Adrenal gland (tissue), 9 donors: ENCODE measurements at regions not wholly inside any gene's neighbourhood (a gene's known extent, or its start where the extent isn't known, plus 50 kb on each side); places are given as distances from the start of the nearest gene placed in this dataset.

ENCODE experiments used
- DNase-seq, 7 donors: peaks; one replicate each; pipeline ENCODE4 v3.0.0-alpha.2; 2019 to 2020
- H3K27ac ChIP-seq, 5 donors: fragments of 200-600 bp; sonication (generic) in 4 of 5; 1 replicate in 3 of 5; 2 replicates in 2 of 5; pipeline versions ENCODE4 v1.5.1 to v1.8.0; 2016 to 2020; ENCODE audit warnings: mild to moderate bottlenecking in 1 of 5
- H3K27me3 ChIP-seq: fragments of 200-600 bp; 2 replicates; pipeline ENCODE4 v1.8.0; 2021
- H3K36me3 ChIP-seq, 2 donors: fragments of 200-600 bp; replicated peaks in 1 of 2; 1 replicate in 1 of 2; 2 replicates in 1 of 2; pipeline versions ENCODE4 v1.5.1 to v1.8.0; 2018 to 2022
- H3K4me1 ChIP-seq, 2 donors: fragments of 200-600 bp; replicated peaks in 1 of 2; 1 replicate in 1 of 2; 2 replicates in 1 of 2; pipeline versions ENCODE4 v1.5.1 to v1.8.0; 2018 to 2021
- H3K4me3 ChIP-seq, 4 donors: fragments of 200-600 bp; sonication (generic) in 3 of 4; one replicate each; pipeline ENCODE4 v1.5.1; 2016 to 2018
- H3K9me3 ChIP-seq, 3 donors: fragments of 200-600 bp; sonication (generic) in 1 of 3; replicated peaks in 1 of 3; 1 replicate in 2 of 3; 2 replicates in 1 of 3; pipeline versions ENCODE4 v1.5.1 to v1.8.0; 2016 to 2021
- POLR2A ChIP-seq, 2 donors: fragments of 450-650 bp; IDR thresholded peaks; one replicate each; pipeline ENCODE4 v1.6.1; 2017; ENCODE audit warnings: antibody characterized with exemption in 2 of 2, mild to moderate bottlenecking in 2 of 2, moderate library complexity in 1 of 2
- WGBS, 4 donors: extraction: QIAGEN DNeasy Blood & Tissue Kit in 2 of 4; methylation state at CpG; one replicate each; pipeline versions ENCODE4 v1.1.5 to v1.1.7; 2013 to 2017; 5-methylcytosine and 5-hydroxymethylcytosine counted together
- intact Hi-C, 2 donors: fragments of 100-400 bp; cut with DNase I; formaldehyde crosslinking; loops; one replicate each; pipeline versions ENCODE4 v1.14.1 to v1.15.0; 2022 to 2023
- TF ChIP-seq, protein P1 (sequence below), 6 experiments: fragments of 450-650 bp in 4 of 6; fragments of 200-600 bp in 2 of 6; sonication (generic) in 1 of 6; IDR thresholded peaks; 1 replicate in 5 of 6; 2 replicates in 1 of 6; pipeline versions ENCODE4 v1.5.1 to v1.8.0; 2016 to 2021; ENCODE audit warnings: antibody characterized with exemption in 6 of 6, mild to moderate bottlenecking in 2 of 6, moderate library complexity in 1 of 6
- donor health status: healthy with polysubstance abuse.
- donor health status: Bipolar disorder and iron deficiency.
- donor health status: DM: yes; HTN: yes; CAD: no.
- donor health status: DM: no; HTN: no; CAD: no.
- donor health status: DM: no; HTN: no; CAD: no.

DNA sequence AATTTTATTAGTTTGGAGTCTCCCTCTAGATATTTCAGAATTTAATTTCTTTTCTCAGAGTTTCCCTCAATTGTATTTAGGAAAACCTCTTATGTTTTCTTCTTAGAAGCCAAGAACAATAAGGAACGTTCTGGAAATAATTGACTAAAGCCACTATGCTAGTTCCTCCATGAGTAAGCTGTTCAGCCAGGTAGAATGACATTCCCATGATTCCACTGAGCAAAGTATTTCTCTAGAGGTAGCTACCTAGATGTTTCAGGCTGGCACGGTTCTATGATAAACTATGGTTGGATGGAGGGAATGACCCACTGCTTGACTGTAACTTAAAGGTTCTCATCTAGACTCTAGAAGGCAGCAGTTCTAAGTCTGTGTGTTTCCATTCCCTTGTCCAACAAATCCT lies 62.4 kb downstream of the CLDN17 start:
- Histone ChIP-seq H3K36me3 (no peaks in the 10 kb centered on the region), H3K4me3 (no peak overlapping the region), H3K27ac (no peak overlapping the region), H3K4me1 (no peaks in the 10 kb centered on the region), H3K9me3 (no peaks in the 10 kb centered on the region), H3K27me3 (no peaks in the 10 kb centered on the region)
- no peak for DNase-seq
- intact Hi-C loops: no loop called here
- WGBS, 4 donors: 64 to 71% (median 69%) methylated on average over 2 of the region's 2 CpGs
- TF ChIP-seq, protein P1, sequence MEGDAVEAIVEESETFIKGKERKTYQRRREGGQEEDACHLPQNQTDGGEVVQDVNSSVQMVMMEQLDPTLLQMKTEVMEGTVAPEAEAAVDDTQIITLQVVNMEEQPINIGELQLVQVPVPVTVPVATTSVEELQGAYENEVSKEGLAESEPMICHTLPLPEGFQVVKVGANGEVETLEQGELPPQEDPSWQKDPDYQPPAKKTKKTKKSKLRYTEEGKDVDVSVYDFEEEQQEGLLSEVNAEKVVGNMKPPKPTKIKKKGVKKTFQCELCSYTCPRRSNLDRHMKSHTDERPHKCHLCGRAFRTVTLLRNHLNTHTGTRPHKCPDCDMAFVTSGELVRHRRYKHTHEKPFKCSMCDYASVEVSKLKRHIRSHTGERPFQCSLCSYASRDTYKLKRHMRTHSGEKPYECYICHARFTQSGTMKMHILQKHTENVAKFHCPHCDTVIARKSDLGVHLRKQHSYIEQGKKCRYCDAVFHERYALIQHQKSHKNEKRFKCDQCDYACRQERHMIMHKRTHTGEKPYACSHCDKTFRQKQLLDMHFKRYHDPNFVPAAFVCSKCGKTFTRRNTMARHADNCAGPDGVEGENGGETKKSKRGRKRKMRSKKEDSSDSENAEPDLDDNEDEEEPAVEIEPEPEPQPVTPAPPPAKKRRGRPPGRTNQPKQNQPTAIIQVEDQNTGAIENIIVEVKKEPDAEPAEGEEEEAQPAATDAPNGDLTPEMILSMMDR (IDR thresholded peaks at IDR 0.05): no peak
- TF ChIP-seq POLR2A (IDR thresholded peaks at IDR 0.05): no peak

DNA sequence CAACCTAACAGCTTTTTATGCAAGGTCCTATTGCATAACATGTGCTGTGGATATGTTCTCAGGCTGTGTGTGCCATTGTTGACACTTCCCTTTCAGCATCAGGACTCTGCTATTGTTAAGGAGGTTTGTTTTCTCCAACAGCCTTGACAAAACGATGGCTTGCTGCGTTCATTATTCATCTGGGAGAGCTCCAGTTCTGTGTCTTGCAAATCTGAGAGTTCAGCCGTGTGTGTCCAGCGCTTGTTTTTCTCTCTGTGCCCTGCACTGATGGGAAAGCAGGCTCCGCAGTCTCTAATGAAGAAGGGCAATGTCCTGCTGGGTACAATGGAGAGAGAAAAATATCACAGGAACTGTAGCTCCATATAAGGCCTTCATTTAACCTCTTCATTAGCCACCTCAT lies 63.7 kb downstream of the CLDN17 start:
- intact Hi-C loops: no loop called here
- 35 to 66% (median 51%) methylated on average over 5 of the region's 5 CpGs for WGBS, 4 donors
- Histone ChIP-seq H3K4me1 (no peaks in the 10 kb centered on the region), H3K9me3 (no peaks in the 10 kb centered on the region), H3K27me3 (no peaks in the 10 kb centered on the region), H3K27ac (no peak overlapping the region), H3K36me3 (no peaks in the 10 kb centered on the region), H3K4me3 (no peak overlapping the region)
- no peak for DNase-seq
- TF ChIP-seq, protein P1 (IDR thresholded peaks at IDR 0.05): no peak
- no peak for TF ChIP-seq POLR2A (IDR thresholded peaks at IDR 0.05)

DNA sequence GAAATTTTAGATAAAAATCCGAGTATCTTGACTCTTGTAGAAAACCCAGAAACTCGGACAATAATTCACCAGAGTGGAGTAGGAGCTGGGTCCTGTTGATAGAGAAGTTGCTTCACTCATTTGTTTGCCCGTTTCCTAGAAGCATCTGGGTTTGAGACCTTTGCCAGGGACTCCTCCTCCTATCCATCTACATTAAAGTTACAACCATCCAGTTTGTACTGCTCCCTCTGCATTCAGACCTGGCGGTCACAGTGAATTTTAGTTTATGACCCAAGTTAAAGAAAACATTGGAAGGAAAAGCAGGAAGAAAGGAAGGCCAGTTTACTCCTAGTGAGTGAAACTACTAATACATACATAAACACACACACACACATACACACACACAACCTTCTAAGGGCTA lies 64.6 kb downstream of the CLDN17 start:
- intact Hi-C loops: no loop called here
- Histone ChIP-seq H3K4me3 (no peak overlapping the region), H3K9me3 (no peaks in the 10 kb centered on the region), H3K36me3 (no peaks in the 10 kb centered on the region), H3K27me3 (no peaks in the 10 kb centered on the region), H3K27ac (no peak overlapping the region), H3K4me1 (no peaks in the 10 kb centered on the region)
- WGBS, 4 donors: 55 to 68% (median 64%) methylated on average over 4 of the region's 4 CpGs
- DNase-seq: no peak
- TF ChIP-seq, protein P1 (IDR thresholded peaks at IDR 0.05): no peak
- no peak for TF ChIP-seq POLR2A (IDR thresholded peaks at IDR 0.05)

DNA sequence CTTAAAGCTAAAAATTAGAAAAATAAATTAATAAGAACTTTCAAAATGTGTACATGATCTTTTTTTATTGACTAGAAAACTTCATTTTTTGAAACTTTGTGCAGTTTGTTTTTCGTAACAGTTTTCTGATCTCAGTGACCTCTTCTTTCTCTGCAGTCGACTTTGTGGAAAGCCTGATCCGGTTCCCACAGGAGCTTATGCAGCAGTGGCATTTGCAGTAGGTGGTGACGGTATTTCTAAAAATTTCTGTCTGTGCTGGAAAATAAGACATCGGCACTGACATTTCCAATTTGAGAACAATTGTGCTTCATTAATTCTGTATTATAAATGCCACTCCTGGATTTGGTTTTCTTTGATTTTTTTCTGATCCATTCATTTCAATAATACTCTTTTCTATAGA lies 68.8 kb downstream of the CLDN17 start:
- no peak overlapping the region for H3K27ac ChIP-seq
- TF ChIP-seq, protein P1 (IDR thresholded peaks at IDR 0.05): no peak
- no peak for TF ChIP-seq POLR2A (IDR thresholded peaks at IDR 0.05)
- H3K4me1 ChIP-seq: no peaks in the 10 kb centered on the region
- intact Hi-C loops: no loop called here
- H3K9me3 ChIP-seq: no peaks in the 10 kb centered on the region
- no peak overlapping the region for H3K4me3 ChIP-seq
- no peaks in the 10 kb centered on the region for H3K36me3 ChIP-seq
- no peaks in the 10 kb centered on the region for H3K27me3 ChIP-seq
- 75 to 86% (median 82%) methylated on average over 5 of the region's 5 CpGs for WGBS, 4 donors
- DNase-seq: no peak
